GM18909 (cell line): ENCODE measurements at regions not wholly inside any gene's neighbourhood (a gene's known extent, or its start where the extent isn't known, plus 50 kb on each side); places are given as distances from the start of the nearest gene placed in this dataset.

Experiments used
- ATAC-seq: cut with Tn5 transposase; IDR thresholded peaks from one replicate; pipeline ENCODE4 v1.9.1; 2021; ENCODE audit warnings: mild to moderate bottlenecking; ENCODE audit not compliant: unreplicated experiment, poor library complexity

- ATAC-seq = no peak
These were observed 92.5 kb downstream of the KLF6 start for GRCh38 chr10:3692387-3692999.

- no peak for ATAC-seq
These were observed 93.5 kb downstream of the KLF6 start for GRCh38 chr10:3691482-3691881.

GRCh38 chr10:3689871-3690510 is 95.0 kb downstream of the KLF6 start:
- ATAC-seq = no peak

- ATAC-seq = no peak
These were observed 97.4 kb downstream of the KLF6 start for GRCh38 chr10:3687510-3688081.

- no peak for ATAC-seq
These were observed 99.6 kb downstream of the KLF6 start for GRCh38 chr10:3685384-3685783.

- no peak for ATAC-seq
These were observed 100.1 kb downstream of the KLF6 start for GRCh38 chr10:3684891-3685290.

- no peak for ATAC-seq
These were observed 101.4 kb downstream of the KLF6 start for GRCh38 chr10:3683560-3683959.

- ATAC-seq = no peak
These were observed 102.3 kb downstream of the KLF6 start for GRCh38 chr10:3682745-3683144.

GRCh38 chr10:3681642-3682554 is 103.1 kb downstream of the KLF6 start:
- no peak for ATAC-seq

- no peak for ATAC-seq
These were observed 104.9 kb downstream of the KLF6 start for GRCh38 chr10:3679950-3680629.

GRCh38 chr10:3678629-3679227 is 106.3 kb downstream of the KLF6 start:
- ATAC-seq = no peak

GRCh38 chr10:3676564-3676963 is 108.4 kb downstream of the KLF6 start:
- ATAC-seq = no peak

GRCh38 chr10:3672220-3672619 is 112.8 kb downstream of the KLF6 start:
- no peak for ATAC-seq

GRCh38 chr10:3671386-3671955 is 113.5 kb downstream of the KLF6 start:
- ATAC-seq = no peak

GRCh38 chr10:3668966-3669330 is 116.1 kb downstream of the KLF6 start:
- ATAC-seq = no peak

GRCh38 chr10:3668276-3668965 is 116.6 kb downstream of the KLF6 start:
- ATAC-seq = no peak

- no peak for ATAC-seq
These were observed 118.3 kb downstream of the KLF6 start for GRCh38 chr10:3666525-3667302.

GRCh38 chr10:3665316-3665908 is 119.6 kb downstream of the KLF6 start:
- ATAC-seq = no peak
